Stimulated activated CD4-positive, alpha-beta T cell treated with anti-CD3 and anti-CD28 coated beads, Interleukin-1b, Interleukin-23, amount 100 ng/mL, for 4 hours (primary cell): ENCODE measurements at regions not wholly inside any gene's neighbourhood (a gene's known extent, or its start where the extent isn't known, plus 50 kb on each side); places are given as distances from the start of the nearest gene placed in this dataset.
"Not testable (repeated sequence)": the region's sequence is repeated elsewhere in the genome, so short reads cannot be mapped to it uniquely, and the experiment has no call there.

Experiments used
- DNase-seq, 2 donors: peaks; one replicate each; pipeline ENCODE4 v3.0.0-alpha.2; 2020; ENCODE audit warnings: low read depth in 2 of 2

- no peak for DNase-seq
Observed at GRCh38 chr6:164396071-164397047, 913.0 kb downstream of the C6orf118 start.

GRCh38 chr6:164379795-164380194, 929.6 kb downstream of the C6orf118 start:
- DNase-seq, result no peak

GRCh38 chr6:164378330-164378729, 931.1 kb downstream of the C6orf118 start:
- DNase-seq, result no peak

DNA sequence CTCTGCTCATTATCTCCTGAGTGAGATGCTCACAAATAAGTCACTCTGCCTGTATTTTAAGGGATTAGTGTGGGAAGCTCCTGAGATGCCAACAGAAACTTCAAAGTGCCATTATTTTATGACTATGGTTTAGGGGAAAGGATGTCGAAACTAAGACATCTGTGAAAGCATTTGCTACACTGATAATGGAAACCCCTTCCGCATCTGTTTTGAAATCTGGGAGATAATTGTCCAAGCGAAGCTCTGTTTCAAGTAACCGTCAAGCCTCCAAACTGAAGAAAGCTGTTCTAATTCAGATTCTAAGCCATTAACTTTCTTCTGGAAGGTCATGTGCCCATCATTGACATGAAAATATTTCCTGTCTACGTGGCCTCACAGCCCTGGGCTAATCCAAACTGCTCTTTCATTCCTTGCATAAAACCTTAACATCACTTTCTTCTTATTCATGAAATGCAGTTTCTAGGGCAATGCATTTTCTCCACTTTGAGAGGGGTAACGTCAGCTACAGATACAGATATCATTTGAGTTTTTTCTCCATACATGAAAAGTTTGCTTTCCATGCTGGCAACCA, 932.0 kb downstream of the C6orf118 start:
- no peak for DNase-seq

- DNase-seq, result no peak
Observed at GRCh38 chr6:164370773-164371172, 938.6 kb downstream of the C6orf118 start.

GRCh38 chr6:164359441-164359840, 944.9 kb downstream of the QKI start:
- no peak for DNase-seq

DNA sequence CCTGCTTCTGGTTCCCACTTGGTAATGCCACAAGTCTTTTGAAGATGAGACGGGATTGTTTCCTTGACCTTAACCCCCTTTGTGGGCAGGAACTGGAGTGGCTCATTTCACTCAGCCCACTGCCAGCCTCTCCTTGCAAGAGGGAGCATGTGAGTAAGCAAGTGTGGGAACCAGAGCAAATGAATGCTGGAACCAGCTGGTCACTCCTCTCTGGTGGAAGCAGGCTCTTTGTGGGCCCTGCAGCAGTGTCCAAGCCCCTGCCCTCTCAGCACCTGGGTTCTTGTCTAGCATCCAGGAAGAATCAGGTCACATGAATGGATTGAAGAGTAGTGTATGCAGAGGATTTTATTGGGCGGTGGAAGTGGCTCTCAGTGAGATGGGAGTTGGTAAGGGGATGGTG, 944.5 kb downstream of the QKI start:
- DNase-seq, result no peak

DNA sequence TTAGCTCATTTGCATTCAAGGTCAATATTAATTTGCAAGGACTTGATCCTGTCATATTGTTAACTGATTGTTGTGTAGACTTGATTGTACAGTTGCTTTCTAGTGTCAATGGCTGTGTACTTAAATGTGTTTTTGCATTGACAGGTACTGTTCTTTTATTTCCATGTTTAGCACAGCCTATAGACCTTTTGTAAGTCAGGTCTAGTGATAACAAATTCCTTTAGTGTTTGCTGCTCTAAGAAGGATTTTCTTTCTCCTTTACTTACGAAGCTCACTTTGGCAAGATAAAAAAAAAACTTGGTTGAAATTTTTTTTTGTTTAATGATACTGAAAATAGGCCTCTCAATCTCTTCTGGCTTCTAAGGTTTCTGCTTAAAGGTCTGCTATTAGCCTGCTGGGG, 942.3 kb downstream of the QKI start:
- no peak for DNase-seq

DNA sequence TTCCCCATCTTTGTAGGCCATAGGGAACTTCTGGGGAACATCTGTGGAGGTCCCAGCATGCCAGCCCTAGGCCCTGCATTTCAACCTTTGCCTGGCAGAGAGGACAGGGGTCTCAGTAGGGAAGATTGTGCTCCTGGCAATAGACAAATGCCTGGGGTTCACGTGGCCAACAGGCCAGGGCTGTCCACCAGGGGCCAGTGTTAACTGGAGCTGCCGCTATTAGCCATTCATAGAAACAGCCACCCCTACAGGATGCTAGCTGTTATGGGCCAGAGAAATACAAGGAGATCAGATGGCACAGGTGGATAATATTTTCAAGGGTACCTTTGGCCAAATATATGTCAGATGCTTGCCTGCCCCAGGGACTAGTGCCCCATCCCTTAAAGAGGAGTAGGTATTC, 932.9 kb downstream of the QKI start:
- DNase-seq, result no peak

DNA sequence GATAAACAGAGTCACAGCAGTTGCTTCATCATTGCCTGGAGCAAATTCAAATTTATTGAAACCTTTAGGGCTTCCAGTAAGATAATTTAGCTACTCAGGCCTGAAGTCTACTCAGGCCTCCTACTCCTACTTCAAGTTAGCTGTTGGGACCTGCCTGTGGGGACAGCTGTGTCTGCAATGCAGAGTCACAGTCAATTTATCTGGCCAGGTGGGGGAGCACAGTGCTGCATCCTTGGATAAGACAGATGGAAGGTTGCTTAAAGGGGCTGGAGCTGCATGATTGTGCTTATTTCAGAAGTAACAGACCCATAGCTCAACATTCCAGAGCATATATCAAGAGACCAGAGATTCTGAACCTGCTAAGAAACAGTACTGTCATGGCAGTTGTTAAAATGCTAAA, 932.1 kb downstream of the QKI start:
- no peak for DNase-seq

- no peak for DNase-seq
Observed at GRCh38 chr6:164345806-164346496, 931.4 kb downstream of the QKI start.

DNA sequence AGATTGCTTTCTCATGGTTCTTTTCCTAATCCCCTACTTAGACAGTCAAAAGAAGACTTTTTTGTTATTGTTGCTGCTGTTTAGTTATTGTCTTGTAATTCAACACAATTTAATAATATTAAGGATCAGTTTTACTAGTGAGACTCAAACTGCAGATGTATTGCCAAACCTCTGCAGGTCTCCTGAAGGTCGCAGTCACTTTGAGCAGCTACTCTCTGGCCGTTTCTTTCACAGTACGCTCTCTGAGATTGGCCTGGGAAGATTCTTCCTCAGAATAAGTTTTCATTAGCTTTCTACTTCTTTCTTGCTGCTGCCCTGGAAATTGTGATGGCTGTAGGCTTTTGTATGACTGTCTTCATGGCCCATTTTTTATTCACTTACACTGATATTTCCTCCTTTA, 930.8 kb downstream of the QKI start:
- DNase-seq, result no peak

- no peak for DNase-seq
Observed at GRCh38 chr6:164344801-164345291, 930.3 kb downstream of the QKI start.

DNA sequence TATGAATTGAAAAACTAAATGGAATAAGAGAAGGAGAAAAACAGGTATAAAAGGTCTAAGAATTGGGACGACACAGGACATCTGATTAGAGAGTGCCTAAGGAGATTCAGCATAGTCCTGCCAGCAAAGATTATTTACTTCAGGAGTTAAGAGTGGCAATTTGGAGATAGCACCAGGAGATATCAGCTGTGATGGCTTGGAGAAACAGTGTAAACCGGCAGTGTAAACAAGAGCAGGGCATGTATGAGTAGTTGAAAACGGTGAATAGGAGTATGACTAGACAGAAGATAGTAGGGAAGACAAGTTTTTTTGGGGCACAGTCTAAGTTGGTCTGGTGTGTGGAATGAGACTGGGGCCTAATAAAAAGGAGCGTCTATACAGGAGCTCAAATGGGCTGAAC, 924.9 kb downstream of the QKI start:
- not testable (repeated sequence) for DNase-seq

DNA sequence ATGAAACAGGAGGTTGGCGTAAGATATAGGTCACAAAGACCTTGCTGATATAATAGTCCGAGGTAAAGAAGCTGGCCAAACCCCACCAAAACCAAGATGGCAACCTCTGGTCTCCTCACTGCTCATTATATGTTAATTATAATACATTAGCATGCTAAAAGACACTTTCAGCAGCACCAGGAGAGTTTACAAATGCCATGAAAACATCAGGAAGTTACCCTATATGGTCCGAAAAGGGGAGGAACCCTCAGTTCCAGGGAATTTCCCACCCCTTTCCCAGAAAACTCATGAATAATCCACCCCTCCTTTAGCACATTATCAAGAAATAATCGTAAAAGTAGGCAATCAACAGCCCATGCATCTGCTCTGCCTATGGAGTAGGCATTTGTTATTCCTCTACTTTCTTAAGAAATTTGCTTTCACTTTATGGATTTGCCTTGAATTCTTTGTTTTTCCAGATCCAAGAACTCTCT, 923.4 kb downstream of the QKI start:
- no peak for DNase-seq

- DNase-seq, result no peak
Observed at GRCh38 chr6:164337024-164337924, 922.8 kb downstream of the QKI start.

GRCh38 chr6:164336455-164336854, 921.9 kb downstream of the QKI start:
- no peak for DNase-seq

GRCh38 chr6:164331026-164331425, 916.5 kb downstream of the QKI start:
- DNase-seq, result no peak

GRCh38 chr6:164325168-164325567, 910.6 kb downstream of the QKI start:
- DNase-seq, result no peak

- no peak for DNase-seq
Observed at GRCh38 chr6:164322533-164322932, 908.0 kb downstream of the QKI start.

DNA sequence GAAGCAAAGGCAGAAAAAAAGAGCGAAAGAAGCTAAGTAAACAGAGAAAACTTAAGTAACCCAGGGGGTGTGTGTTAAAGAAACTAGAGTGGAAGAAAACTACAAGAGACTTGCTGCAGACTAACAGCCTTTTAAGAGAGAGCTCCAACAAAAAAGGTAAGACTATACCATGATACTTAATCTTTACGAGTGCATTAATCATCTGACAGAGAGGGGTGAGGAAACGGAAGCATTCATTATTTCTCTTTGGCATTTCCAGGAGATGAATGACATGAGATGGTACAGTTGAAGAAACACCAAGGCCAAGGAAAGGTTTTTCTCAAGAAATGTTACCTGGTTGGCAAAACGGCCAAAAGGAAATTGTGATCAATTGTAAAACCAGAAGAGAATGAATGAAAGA, 906.8 kb downstream of the QKI start:
- no peak for DNase-seq
